ENCODE measurements at regions not wholly inside any gene's neighbourhood (a gene's known extent, or its start where the extent isn't known, plus 50 kb on each side); places are given as distances from the start of the nearest gene placed in this dataset.

DNA sequence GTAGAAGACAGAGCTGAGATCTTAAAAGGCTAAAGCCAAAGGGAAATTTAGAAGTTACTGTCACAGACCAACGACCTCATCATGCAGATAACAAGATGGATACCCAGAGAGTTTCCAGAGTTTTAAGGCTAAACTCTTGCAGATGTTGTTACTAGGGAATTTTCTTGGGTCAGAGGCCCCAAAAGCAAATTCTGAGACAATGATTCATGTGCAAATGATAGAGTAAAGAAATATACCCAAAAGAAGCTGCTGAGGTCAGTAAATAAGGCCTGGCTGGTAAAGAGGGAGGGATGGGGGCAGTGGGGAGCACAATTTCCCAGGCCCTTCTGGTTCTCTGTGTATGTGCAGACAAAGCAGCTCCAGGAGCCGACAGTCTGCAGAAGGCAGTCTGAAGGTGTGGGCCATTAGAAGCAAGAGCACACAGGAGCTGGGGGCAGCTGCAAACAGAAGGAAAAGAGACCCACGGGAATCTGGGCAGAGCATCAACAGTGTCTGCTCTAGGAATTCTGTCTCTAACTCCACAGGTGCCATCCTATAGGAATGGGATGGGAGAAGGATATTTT lies 330.8 kb downstream of the TBC1D4 start:
- Histone ChIP-seq H3K9me3 (ENCODE audit: control insufficient read depth in 4 of 4, insufficient read depth in 3 of 4, low read length in 3 of 4) (no peaks in the 10 kb centered on the region), H3K27me3 (ENCODE audit: control insufficient read depth in 3 of 3, insufficient read depth in 3 of 3, low read length in 2 of 3) (no peaks in the 10 kb centered on the region), H3K9ac (ENCODE audit: insufficient read depth in 1 of 2, low read length in 2 of 2) (no peak overlapping the region), H3K4me1 (ENCODE audit: control insufficient read depth in 5 of 5, insufficient read depth in 5 of 5, low read length in 5 of 5) (peaks cover 0 to 25% (median 0%) of the 10 kb centered on the region in 5 donors), H3K36me3 (ENCODE audit: control insufficient read depth in 4 of 4, insufficient read depth in 4 of 4, low read length in 4 of 4) (no peaks in the 10 kb centered on the region), H3K4me3 (no peak overlapping the region), H3K27ac (ENCODE audit: low read depth in 1 of 2, low read length in 1 of 2) (no peak overlapping the region)
- 64 to 69% methylated on average over 3 of the region's 3 CpGs for WGBS, 2 donors
- TF ChIP-seq, protein P1, sequence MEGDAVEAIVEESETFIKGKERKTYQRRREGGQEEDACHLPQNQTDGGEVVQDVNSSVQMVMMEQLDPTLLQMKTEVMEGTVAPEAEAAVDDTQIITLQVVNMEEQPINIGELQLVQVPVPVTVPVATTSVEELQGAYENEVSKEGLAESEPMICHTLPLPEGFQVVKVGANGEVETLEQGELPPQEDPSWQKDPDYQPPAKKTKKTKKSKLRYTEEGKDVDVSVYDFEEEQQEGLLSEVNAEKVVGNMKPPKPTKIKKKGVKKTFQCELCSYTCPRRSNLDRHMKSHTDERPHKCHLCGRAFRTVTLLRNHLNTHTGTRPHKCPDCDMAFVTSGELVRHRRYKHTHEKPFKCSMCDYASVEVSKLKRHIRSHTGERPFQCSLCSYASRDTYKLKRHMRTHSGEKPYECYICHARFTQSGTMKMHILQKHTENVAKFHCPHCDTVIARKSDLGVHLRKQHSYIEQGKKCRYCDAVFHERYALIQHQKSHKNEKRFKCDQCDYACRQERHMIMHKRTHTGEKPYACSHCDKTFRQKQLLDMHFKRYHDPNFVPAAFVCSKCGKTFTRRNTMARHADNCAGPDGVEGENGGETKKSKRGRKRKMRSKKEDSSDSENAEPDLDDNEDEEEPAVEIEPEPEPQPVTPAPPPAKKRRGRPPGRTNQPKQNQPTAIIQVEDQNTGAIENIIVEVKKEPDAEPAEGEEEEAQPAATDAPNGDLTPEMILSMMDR (IDR thresholded peaks at IDR 0.05; ENCODE audit: control extremely low read depth, extremely low read depth) = no peak
- ATAC-seq (ENCODE audit: insufficient read depth, low FRiP score) (no peak), DNase-seq (no peak)

DNA sequence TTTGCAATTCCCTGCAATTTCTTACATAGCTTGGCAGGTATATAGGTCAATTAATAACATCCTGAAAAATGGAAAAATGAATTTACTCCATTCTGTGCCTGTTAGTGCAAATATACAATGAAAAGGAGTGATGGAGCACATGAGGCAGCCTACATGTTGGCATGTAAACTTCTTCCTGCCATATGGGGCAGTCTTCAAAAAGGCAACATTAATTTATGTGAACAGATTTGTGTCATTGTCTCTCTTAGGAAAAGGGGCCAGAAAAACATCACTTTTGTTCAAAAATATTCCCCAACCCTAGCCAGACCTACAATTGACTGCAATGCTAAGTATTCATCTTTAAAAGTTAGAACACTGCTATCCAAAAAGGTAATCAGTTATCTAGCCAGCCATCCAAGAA lies 332.2 kb downstream of the TBC1D4 start:
- Histone ChIP-seq H3K36me3 (ENCODE audit: control insufficient read depth in 4 of 4, insufficient read depth in 4 of 4, low read length in 4 of 4) (no peaks in the 10 kb centered on the region), H3K4me3 (no peak overlapping the region), H3K27ac (ENCODE audit: low read depth in 1 of 2, low read length in 1 of 2) (no peak overlapping the region), H3K9me3 (ENCODE audit: control insufficient read depth in 4 of 4, insufficient read depth in 3 of 4, low read length in 3 of 4) (no peaks in the 10 kb centered on the region), H3K4me1 (ENCODE audit: control insufficient read depth in 5 of 5, insufficient read depth in 5 of 5, low read length in 5 of 5) (peaks cover 0 to 31% (median 1%) of the 10 kb centered on the region in 5 donors), H3K9ac (ENCODE audit: insufficient read depth in 1 of 2, low read length in 2 of 2) (no peak overlapping the region), H3K27me3 (ENCODE audit: control insufficient read depth in 3 of 3, insufficient read depth in 3 of 3, low read length in 2 of 3) (no peaks in the 10 kb centered on the region)
- no peak for ATAC-seq (ENCODE audit: insufficient read depth, low FRiP score)
- TF ChIP-seq, protein P1 (IDR thresholded peaks at IDR 0.05; ENCODE audit: control extremely low read depth, extremely low read depth) = no peak
- DNase-seq = no peak

DNA sequence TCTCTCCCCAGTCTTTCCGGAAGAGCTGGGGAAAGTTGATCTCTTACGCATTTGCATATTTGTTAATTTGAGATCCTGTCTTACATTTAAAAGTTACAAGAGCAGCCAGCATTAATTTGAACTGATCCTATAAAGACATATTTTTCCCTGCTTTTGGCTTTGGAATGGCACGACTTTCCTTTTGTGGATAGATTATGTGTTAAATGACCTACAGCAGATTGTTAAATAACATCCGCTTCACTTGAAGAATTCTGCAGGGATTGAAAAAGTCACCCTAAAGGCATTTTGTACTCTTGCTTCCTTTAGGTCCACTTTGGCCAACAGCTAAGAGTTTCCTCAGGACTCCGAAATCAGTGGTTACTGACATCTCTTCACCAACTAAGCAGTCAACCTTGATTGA lies 334.0 kb downstream of the TBC1D4 start:
- DNase-seq (peak in 2 of 3 donors; percentile 79 to 82), ATAC-seq (ENCODE audit: insufficient read depth, low FRiP score) (no peak)
- Histone ChIP-seq H3K4me1 (ENCODE audit: control insufficient read depth in 5 of 5, insufficient read depth in 5 of 5, low read length in 5 of 5) (peaks cover 0 to 26% (median 1%) of the 10 kb centered on the region in 5 donors), H3K36me3 (ENCODE audit: control insufficient read depth in 4 of 4, insufficient read depth in 4 of 4, low read length in 4 of 4) (no peaks in the 10 kb centered on the region), H3K27ac (ENCODE audit: low read depth in 1 of 2, low read length in 1 of 2) (no peak overlapping the region), H3K4me3 (no peak overlapping the region), H3K9me3 (ENCODE audit: control insufficient read depth in 4 of 4, insufficient read depth in 3 of 4, low read length in 3 of 4) (peaks cover 0 to 2% (median 0%) of the 10 kb centered on the region in 4 donors), H3K27me3 (ENCODE audit: control insufficient read depth in 3 of 3, insufficient read depth in 3 of 3, low read length in 2 of 3) (no peaks in the 10 kb centered on the region), H3K9ac (ENCODE audit: insufficient read depth in 1 of 2, low read length in 2 of 2) (no peak overlapping the region)
- TF ChIP-seq, protein P1 (IDR thresholded peaks at IDR 0.05; ENCODE audit: control extremely low read depth, extremely low read depth) = no peak
- WGBS, 2 donors = 69 to 74% methylated on average over 5 of the region's 5 CpGs

DNA sequence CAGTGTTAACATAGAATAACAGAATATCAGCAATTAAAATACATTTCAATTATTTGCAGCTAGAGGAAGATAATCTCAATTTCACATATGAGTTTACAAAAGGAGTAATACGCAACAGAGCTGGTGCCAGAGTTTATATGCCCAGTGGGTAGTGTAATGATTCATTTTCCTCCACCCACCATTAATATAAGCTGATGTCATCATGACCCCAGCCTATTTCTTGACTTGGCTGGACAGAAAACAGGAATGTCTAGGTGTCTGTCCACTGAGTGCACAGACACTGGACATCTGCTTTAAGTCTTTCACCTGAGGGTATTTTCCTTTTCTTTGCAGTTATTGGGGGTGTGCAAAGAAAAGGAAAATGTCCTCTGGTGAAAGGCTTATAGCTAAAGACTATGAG lies 335.5 kb downstream of the TBC1D4 start:
- Histone ChIP-seq H3K4me1 (ENCODE audit: control insufficient read depth in 5 of 5, insufficient read depth in 5 of 5, low read length in 5 of 5) (peaks cover 0 to 26% (median 1%) of the 10 kb centered on the region in 5 donors), H3K27ac (ENCODE audit: low read depth in 1 of 2, low read length in 1 of 2) (no peak overlapping the region), H3K36me3 (ENCODE audit: control insufficient read depth in 4 of 4, insufficient read depth in 4 of 4, low read length in 4 of 4) (no peaks in the 10 kb centered on the region), H3K9ac (ENCODE audit: insufficient read depth in 1 of 2, low read length in 2 of 2) (no peak overlapping the region), H3K4me3 (no peak overlapping the region), H3K9me3 (ENCODE audit: control insufficient read depth in 4 of 4, insufficient read depth in 3 of 4, low read length in 3 of 4) (peaks cover 0 to 2% (median 0%) of the 10 kb centered on the region in 4 donors), H3K27me3 (ENCODE audit: control insufficient read depth in 3 of 3, insufficient read depth in 3 of 3, low read length in 2 of 3) (no peaks in the 10 kb centered on the region)
- WGBS, 2 donors = 93% methylated on average over 1 of the region's 1 CpG
- TF ChIP-seq, protein P1 (IDR thresholded peaks at IDR 0.05; ENCODE audit: control extremely low read depth, extremely low read depth) = no peak
- ATAC-seq (ENCODE audit: insufficient read depth, low FRiP score) = no peak
- DNase-seq = no peak
